ENCODE measurements at regions not wholly inside any gene's neighbourhood (a gene's known extent, or its start where the extent isn't known, plus 50 kb on each side); places are given as distances from the start of the nearest gene placed in this dataset.

GRCh38 chr4:132383571-132384199, 765.4 kb upstream of the PCDH10 start:
- no peak for TF ChIP-seq GATA3 (IDR thresholded peaks at IDR 0.05; ENCODE audit: low read depth, low read length)
- no peak for TF ChIP-seq GATA2 (IDR thresholded peaks at IDR 0.05; ENCODE audit: low read depth, low read length)

GRCh38 chr4:132384709-132385108, 764.4 kb upstream of the PCDH10 start:
- TF ChIP-seq GATA3 (IDR thresholded peaks at IDR 0.05; ENCODE audit: low read depth, low read length): no peak

- TF ChIP-seq GATA2 (IDR thresholded peaks at IDR 0.05; ENCODE audit: low read depth, low read length) (no peak), GATA3 (IDR thresholded peaks at IDR 0.05; ENCODE audit: low read depth, low read length) (no peak)
Observed at GRCh38 chr4:132386130-132386529, 763.0 kb upstream of the PCDH10 start.

GRCh38 chr4:132387060-132387459, 762.0 kb upstream of the PCDH10 start:
- TF ChIP-seq GATA2 (IDR thresholded peaks at IDR 0.05; ENCODE audit: low read depth, low read length): no peak
- TF ChIP-seq GATA3 (IDR thresholded peaks at IDR 0.05; ENCODE audit: low read depth, low read length): no peak

GRCh38 chr4:132395561-132395960, 753.5 kb upstream of the PCDH10 start:
- TF ChIP-seq GATA2 (IDR thresholded peaks at IDR 0.05; ENCODE audit: low read depth, low read length): no peak
- no peak for TF ChIP-seq GATA3 (IDR thresholded peaks at IDR 0.05; ENCODE audit: low read depth, low read length)

GRCh38 chr4:132396636-132397035, 752.5 kb upstream of the PCDH10 start:
- TF ChIP-seq GATA2 (IDR thresholded peaks at IDR 0.05; ENCODE audit: low read depth, low read length) (no peak), GATA3 (IDR thresholded peaks at IDR 0.05; ENCODE audit: low read depth, low read length) (no peak)

- TF ChIP-seq GATA3 (IDR thresholded peaks at IDR 0.05; ENCODE audit: low read depth, low read length): no peak
- no peak for TF ChIP-seq GATA2 (IDR thresholded peaks at IDR 0.05; ENCODE audit: low read depth, low read length)
Observed at GRCh38 chr4:132417220-132417619, 731.9 kb upstream of the PCDH10 start.

- no peak for TF ChIP-seq GATA2 (IDR thresholded peaks at IDR 0.05; ENCODE audit: low read depth, low read length)
- TF ChIP-seq GATA3 (IDR thresholded peaks at IDR 0.05; ENCODE audit: low read depth, low read length): no peak
Observed at GRCh38 chr4:132427125-132427524, 722.0 kb upstream of the PCDH10 start.

- no peak for TF ChIP-seq GATA2 (IDR thresholded peaks at IDR 0.05; ENCODE audit: low read depth, low read length)
- TF ChIP-seq GATA3 (IDR thresholded peaks at IDR 0.05; ENCODE audit: low read depth, low read length): no peak
Observed at GRCh38 chr4:132437117-132437516, 712.0 kb upstream of the PCDH10 start.

- TF ChIP-seq GATA2 (IDR thresholded peaks at IDR 0.05; ENCODE audit: low read depth, low read length): no peak
- TF ChIP-seq GATA3 (IDR thresholded peaks at IDR 0.05; ENCODE audit: low read depth, low read length): no peak
Observed at GRCh38 chr4:132445386-132445785, 703.7 kb upstream of the PCDH10 start.

- TF ChIP-seq GATA2 (IDR thresholded peaks at IDR 0.05; ENCODE audit: low read depth, low read length) (no peak), GATA3 (IDR thresholded peaks at IDR 0.05; ENCODE audit: low read depth, low read length) (no peak)
Observed at GRCh38 chr4:132479543-132479942, 669.6 kb upstream of the PCDH10 start.

- no peak for TF ChIP-seq GATA3 (IDR thresholded peaks at IDR 0.05; ENCODE audit: low read depth, low read length)
- no peak for TF ChIP-seq GATA2 (IDR thresholded peaks at IDR 0.05; ENCODE audit: low read depth, low read length)
Observed at GRCh38 chr4:132488555-132488954, 660.5 kb upstream of the PCDH10 start.

GRCh38 chr4:132493476-132493875, 655.6 kb upstream of the PCDH10 start:
- TF ChIP-seq GATA2 (IDR thresholded peaks at IDR 0.05; ENCODE audit: low read depth, low read length) (no peak), GATA3 (IDR thresholded peaks at IDR 0.05; ENCODE audit: low read depth, low read length) (no peak)

GRCh38 chr4:132498215-132498614, 650.9 kb upstream of the PCDH10 start:
- TF ChIP-seq GATA2 (IDR thresholded peaks at IDR 0.05; ENCODE audit: low read depth, low read length) (no peak), GATA3 (IDR thresholded peaks at IDR 0.05; ENCODE audit: low read depth, low read length) (no peak)

- TF ChIP-seq GATA2 (IDR thresholded peaks at IDR 0.05; ENCODE audit: low read depth, low read length) (no peak), GATA3 (IDR thresholded peaks at IDR 0.05; ENCODE audit: low read depth, low read length) (no peak)
Observed at GRCh38 chr4:132502096-132502552, 647.0 kb upstream of the PCDH10 start.

- TF ChIP-seq GATA2 (IDR thresholded peaks at IDR 0.05; ENCODE audit: low read depth, low read length) (no peak), GATA3 (IDR thresholded peaks at IDR 0.05; ENCODE audit: low read depth, low read length) (no peak)
Observed at GRCh38 chr4:132504438-132504837, 644.7 kb upstream of the PCDH10 start.

Measured in SH-SY5Y (cell line).